ENCODE measurements at regions not wholly inside any gene's neighbourhood (a gene's known extent, or its start where the extent isn't known, plus 50 kb on each side); places are given as distances from the start of the nearest gene placed in this dataset.

DNA sequence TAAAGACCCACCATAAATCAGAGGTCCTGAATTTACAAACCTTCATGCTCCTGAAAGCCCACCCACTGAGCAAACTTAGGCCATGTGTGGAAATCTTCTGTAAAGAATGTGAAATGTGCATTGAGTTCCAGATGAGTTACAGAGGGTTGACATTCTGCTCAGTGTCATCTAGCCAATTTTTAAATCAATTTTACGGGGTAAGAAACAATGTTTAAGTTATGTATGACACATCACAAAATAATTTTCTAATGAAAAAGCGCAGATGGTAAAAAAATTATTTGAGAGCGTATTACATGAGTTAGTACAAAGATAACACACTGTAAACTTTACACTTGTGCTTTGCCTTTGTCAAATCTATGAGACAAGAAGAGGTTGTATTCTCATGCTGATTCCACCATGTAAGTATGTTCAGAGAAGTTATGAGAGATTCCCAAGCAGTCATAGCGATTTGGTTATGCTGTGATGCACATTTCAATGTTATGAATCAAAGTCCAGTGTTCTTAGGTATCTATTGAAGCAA lies 446.3 kb downstream of the ADCYAP1 start:
- no peaks in the 10 kb centered on the region for H3K4me1 ChIP-seq
- H3K4me3 ChIP-seq: no peak overlapping the region
- no peaks in the 10 kb centered on the region for H3K36me3 ChIP-seq
- no peak overlapping the region for H3K27ac ChIP-seq
- H3K27me3 ChIP-seq: no peaks in the 10 kb centered on the region
- H3K9me3 ChIP-seq: peaks cover 0 to 7% of the 10 kb centered on the region in 2 donors
- TF ChIP-seq, protein P1, sequence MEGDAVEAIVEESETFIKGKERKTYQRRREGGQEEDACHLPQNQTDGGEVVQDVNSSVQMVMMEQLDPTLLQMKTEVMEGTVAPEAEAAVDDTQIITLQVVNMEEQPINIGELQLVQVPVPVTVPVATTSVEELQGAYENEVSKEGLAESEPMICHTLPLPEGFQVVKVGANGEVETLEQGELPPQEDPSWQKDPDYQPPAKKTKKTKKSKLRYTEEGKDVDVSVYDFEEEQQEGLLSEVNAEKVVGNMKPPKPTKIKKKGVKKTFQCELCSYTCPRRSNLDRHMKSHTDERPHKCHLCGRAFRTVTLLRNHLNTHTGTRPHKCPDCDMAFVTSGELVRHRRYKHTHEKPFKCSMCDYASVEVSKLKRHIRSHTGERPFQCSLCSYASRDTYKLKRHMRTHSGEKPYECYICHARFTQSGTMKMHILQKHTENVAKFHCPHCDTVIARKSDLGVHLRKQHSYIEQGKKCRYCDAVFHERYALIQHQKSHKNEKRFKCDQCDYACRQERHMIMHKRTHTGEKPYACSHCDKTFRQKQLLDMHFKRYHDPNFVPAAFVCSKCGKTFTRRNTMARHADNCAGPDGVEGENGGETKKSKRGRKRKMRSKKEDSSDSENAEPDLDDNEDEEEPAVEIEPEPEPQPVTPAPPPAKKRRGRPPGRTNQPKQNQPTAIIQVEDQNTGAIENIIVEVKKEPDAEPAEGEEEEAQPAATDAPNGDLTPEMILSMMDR (IDR thresholded peaks at IDR 0.05): no peak
- DNase-seq (ENCODE audit: low spot score): no peak

DNA sequence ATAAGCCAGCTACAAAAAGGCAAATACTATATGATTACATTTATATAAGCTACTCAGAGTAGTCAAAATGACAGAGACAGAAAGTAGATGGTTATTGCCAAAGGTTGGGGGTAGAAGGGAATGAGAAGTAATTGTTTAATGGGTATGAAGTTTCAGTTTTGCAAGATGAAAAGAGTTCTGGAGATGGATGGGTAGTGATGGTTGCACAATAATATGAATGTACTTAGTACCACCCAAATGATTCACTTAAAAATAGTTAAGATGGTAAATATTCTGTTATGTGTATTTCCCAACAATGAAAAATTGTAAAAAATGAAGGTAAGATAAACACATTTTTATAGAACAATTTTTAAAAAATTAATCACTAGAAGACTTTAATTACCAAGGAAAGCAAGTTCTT lies 448.4 kb downstream of the ADCYAP1 start:
- TF ChIP-seq, protein P1 (IDR thresholded peaks at IDR 0.05): no peak
- H3K27ac ChIP-seq: no peak overlapping the region
- no peaks in the 10 kb centered on the region for H3K4me1 ChIP-seq
- no peak for DNase-seq (ENCODE audit: low spot score)
- H3K27me3 ChIP-seq: no peaks in the 10 kb centered on the region
- H3K36me3 ChIP-seq: no peaks in the 10 kb centered on the region
- peaks cover 0 to 7% of the 10 kb centered on the region in 2 donors for H3K9me3 ChIP-seq
- no peak overlapping the region for H3K4me3 ChIP-seq

GRCh38 chr18:1357724-1358123 lies 453.1 kb downstream of the ADCYAP1 start:
- Histone ChIP-seq H3K9me3 (peaks cover 0 to 7% of the 10 kb centered on the region in 2 donors), H3K36me3 (no peaks in the 10 kb centered on the region), H3K27me3 (no peaks in the 10 kb centered on the region), H3K4me3 (no peak overlapping the region), H3K27ac (no peak overlapping the region), H3K4me1 (no peaks in the 10 kb centered on the region)
- DNase-seq (ENCODE audit: low spot score): no peak
- TF ChIP-seq, protein P1 (IDR thresholded peaks at IDR 0.05): no peak

DNA sequence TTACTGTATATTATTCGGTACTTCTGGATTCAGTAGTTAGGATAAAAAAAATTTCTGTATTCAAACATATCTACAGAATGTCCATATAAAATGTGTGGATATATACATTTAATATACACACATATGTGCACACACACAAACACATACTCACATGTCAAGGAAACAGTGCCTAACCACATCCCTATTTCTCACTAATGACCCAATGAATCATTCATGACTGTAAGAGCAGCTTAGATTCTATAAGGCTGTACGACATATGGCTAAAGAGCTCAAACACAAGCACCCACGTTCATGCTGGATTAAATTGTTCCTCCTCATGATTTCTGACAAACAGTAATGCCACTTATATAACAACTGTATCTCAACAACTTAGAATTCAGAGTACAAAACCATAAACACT lies 457.3 kb downstream of the ADCYAP1 start:
- H3K27ac ChIP-seq: no peak overlapping the region
- TF ChIP-seq, protein P1 (IDR thresholded peaks at IDR 0.05): no peak
- no peaks in the 10 kb centered on the region for H3K27me3 ChIP-seq
- H3K4me3 ChIP-seq: no peak overlapping the region
- no peaks in the 10 kb centered on the region for H3K4me1 ChIP-seq
- no peaks in the 10 kb centered on the region for H3K36me3 ChIP-seq
- H3K9me3 ChIP-seq: no peaks in the 10 kb centered on the region
- DNase-seq (ENCODE audit: low spot score): no peak

- H3K27ac ChIP-seq: no peak overlapping the region
- no peak for DNase-seq (ENCODE audit: low spot score)
- H3K36me3 ChIP-seq: no peaks in the 10 kb centered on the region
- H3K4me1 ChIP-seq: no peaks in the 10 kb centered on the region
- TF ChIP-seq, protein P1 (IDR thresholded peaks at IDR 0.05): no peak
- no peaks in the 10 kb centered on the region for H3K9me3 ChIP-seq
- no peaks in the 10 kb centered on the region for H3K27me3 ChIP-seq
- no peak overlapping the region for H3K4me3 ChIP-seq
These were observed 465.9 kb downstream of the ADCYAP1 start for GRCh38 chr18:1370552-1370951.

DNA sequence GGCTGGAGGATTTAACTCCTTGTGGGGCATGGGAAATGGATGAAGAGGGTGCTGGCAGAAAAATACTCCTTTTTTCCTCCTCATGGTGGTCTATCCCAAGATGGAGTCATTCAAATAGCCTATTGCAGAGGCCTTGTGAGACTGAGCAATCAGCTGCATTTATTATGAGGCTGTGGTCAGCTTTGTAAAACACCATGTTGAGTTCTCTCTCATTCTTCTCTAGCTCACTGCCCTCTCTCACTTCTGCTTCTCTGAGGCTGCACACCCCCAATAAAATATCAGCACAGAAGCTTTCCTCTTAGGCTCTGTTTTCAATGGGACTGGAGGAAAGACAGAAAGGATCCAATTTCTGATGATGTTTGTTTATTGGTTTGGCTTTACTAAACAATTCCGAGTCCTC lies 467.1 kb downstream of the ADCYAP1 start:
- H3K9me3 ChIP-seq: no peaks in the 10 kb centered on the region
- H3K36me3 ChIP-seq: no peaks in the 10 kb centered on the region
- no peak overlapping the region for H3K27ac ChIP-seq
- H3K27me3 ChIP-seq: no peaks in the 10 kb centered on the region
- H3K4me3 ChIP-seq: no peak overlapping the region
- TF ChIP-seq, protein P1 (IDR thresholded peaks at IDR 0.05): no peak
- H3K4me1 ChIP-seq: no peaks in the 10 kb centered on the region
- DNase-seq (ENCODE audit: low spot score): no peak
